Hematopoietic multipotent progenitor cell treated with erythropoietin and hydrocortisone succinate and interleukin-3 and kit ligand, for 17 days (in vitro differentiated cells): ENCODE measurements at regions not wholly inside any gene's neighbourhood (a gene's known extent, or its start where the extent isn't known, plus 50 kb on each side); places are given as distances from the start of the nearest gene placed in this dataset.

ENCODE experiments used
- DNase-seq: peaks from one replicate; pipeline ENCODE4 v3.0.0-alpha.2; 2015; ENCODE audit warnings: low spot score

DNA sequence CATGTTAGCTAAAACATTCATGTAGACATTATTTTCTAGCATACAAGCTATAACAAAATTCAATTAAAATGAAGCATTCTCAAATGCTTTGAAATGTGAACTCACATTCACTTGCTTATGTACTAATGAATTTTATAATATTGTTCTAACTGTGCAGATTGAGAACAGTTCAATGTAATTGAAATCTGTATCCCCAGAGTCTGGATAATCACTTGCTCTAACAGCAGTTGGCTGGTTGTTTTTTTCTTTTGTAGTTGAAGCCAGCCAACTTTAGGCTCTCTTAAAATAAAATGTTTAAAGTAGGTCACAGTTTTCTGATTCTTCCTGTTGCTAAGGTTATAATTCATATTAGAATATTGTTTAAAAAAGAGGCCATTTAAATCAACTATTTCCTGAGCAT lies 438.9 kb downstream of the NAF1 start:
- no peak for DNase-seq

DNA sequence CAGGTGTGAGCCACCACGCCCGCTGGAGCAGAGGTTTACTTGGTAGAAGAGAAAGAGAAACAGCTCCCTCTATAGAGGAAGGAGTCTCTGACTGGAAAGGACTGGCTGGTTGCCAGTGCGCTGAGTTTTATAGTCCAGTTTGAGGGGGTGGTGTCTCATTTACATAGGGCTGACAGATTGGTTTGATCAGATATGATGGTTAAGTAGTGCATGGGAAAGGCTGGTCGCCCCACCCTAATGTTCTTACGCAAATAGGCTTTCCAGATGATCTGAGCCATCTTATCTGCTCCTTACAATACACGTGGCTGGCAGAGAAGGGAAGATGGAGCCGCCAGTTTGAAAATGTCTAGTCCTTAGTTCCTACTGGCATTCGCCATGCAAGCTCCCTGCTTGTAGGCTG lies 439.5 kb downstream of the NAF1 start:
- DNase-seq, result no peak

DNA sequence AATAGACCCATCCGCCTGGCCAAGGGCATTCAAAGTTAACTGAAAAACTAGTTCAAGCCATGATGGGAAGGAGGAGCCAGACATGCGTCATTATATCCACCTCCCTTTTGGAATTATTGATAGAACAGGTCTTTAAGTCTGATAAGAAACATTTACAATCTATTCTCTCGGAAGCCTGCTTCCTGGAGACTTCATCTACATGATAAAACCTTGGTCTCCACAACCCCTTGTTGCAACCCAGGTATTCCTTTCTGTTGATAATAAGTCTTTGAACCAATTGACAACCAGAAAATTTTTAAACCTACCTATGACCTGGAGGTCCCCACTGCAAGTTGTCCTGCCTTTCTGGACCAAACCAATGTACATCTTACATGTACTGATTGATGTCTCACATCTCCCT lies 451.3 kb downstream of the NAF1 start:
- no peak for DNase-seq

DNA sequence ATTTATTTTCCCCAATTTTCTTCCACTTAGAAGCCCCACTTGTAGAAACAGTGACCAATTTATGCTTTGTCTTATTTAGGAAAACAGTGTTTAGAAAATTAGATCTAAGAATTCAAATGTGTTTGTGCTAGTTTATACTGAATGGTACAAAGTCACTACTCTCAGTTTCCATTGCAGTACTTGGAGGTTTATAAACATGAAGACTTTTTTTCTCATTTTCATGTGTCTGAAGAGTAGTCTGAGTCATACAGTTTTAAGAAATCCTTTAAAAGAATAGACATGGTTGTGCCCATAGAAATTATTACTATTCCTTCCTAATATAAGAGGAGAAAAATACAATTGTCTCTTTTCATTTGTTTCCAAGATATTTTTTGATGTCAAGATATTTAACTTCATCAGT lies 458.7 kb downstream of the NAF1 start:
- no peak for DNase-seq

DNA sequence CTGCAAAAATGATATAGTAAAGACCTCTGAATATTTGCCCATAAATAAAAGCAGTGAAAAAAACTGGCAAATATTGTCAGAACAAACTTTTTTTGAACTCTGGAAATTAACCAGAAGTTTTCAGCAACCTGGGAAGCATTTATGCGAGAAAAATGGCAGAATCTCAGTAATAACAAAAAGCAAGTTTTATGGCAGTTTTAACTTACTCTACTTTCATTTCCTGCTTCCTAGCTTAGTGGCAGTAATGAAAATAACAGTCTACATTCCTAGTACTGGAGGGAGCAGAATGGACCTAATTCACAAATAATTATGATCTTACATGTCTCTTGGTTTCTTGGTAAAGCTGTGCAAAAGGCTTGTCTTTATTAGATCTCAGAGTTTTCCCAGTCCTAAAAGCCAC lies 460.1 kb downstream of the NAF1 start:
- DNase-seq, result no peak

DNA sequence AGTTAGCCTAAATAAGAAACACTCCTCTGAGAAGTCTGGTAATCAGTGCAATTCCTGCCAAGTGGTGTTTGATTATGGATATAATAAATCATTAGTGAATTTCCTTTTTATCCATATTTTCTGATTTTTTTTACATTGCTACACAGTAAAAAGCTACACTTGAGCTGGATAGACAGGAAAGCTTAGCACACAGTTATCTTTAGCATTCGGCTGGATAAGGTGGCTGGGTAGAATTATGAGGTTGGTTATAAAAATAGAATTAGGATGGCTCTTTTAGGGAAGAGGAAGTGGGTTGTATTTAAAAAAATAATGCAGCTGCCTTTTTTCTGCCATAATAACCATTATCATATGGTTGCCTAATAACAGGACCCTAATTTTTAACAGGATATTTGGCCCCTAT lies 460.6 kb downstream of the NAF1 start:
- DNase-seq, result no peak

DNA sequence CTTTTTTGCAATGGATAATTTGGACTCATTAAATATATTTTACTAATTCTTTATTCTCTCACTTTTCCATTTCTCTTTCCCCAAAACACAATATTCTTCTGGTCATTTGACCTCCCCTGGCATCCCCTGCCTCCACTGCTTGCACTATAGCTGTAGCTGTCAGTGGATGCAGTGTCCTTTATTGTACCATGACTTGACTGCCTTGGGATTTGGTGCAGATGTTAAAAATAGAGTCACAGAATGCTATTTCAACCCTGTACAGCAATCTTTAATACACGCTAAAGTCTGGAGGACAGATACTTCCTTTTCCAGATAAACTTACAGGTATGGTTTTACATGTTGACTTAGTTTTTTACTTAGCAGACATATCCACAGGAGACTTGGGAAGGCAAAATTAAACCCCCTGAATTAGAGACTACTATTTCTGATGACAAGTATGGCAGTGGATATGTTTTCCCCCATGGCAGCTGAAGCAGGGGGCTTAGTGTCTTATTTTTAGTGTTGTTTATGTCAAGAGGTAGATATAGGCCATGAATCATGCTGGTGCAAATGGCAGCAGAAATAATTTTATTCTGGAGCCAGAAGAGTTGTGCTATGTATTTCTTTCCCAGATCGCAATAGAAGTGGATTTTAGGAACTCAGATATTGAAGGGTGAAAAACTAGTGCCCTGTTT lies 461.4 kb downstream of the NAF1 start:
- no peak for DNase-seq

DNA sequence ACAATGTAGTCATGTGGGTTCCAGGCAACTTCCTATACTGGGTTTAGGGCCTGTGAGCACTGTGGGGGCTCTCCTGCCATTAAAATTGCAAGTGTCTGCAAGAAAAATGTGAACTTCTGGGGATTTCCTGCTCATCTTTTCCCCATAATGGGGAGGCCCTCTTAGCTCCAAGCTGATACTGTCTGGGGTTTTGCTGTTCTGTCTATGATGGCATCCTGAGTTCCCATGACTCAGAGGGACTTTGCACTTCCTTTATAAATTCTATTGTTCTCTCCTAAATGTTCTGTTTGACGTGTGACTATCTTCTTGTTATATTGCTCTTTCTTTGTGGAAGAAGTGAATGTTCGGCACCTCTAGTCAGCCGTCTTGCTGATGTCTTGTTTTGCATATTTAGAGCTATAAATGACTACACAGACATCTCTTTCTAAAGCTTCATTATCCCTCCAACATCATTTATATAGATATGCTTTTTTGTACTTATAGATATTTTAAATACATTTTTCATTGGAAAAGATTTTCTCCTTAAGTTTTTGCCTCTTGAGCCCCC lies 465.8 kb downstream of the NAF1 start:
- DNase-seq, result no peak

DNA sequence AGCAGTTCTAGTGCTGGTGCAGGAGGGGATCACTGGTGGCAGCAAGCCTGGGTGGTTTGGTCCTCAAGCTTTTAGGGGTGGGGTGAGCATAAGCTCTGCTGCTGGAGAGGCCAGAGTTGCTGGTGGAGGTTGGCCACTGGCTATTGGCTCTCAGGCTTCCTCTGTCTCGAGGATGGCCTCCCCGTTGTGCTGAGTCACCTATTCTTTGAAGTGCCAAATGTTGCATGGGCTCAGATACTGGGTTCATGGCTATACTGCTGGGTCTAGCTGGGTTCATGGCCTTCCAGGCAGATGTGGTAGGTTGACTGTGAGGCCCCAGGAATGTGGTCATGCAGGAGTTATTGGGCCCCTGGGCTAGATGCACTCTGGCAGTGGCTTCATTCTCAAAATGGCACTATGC lies 466.3 kb downstream of the NAF1 start:
- no peak for DNase-seq

DNA sequence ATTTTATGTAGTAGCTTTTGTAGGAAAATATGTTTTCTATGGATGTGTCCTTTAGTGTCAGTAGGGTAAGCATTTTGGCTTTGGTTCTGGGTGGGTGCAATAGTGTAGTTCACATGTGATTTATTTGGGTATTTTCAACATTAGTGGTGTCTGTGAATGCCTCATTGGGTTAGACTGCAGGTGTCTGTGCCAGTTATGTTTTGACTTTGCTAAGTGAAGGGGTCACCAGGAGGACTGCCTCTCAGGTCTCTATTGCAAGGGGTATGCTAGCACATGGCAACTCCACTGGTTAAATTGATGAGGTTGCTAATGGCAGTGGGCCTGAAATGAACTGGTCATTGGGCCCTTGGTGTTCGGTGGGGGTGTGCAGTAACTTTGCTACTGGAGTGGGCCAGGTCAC lies 467.1 kb downstream of the NAF1 start:
- DNase-seq, result no peak

DNA sequence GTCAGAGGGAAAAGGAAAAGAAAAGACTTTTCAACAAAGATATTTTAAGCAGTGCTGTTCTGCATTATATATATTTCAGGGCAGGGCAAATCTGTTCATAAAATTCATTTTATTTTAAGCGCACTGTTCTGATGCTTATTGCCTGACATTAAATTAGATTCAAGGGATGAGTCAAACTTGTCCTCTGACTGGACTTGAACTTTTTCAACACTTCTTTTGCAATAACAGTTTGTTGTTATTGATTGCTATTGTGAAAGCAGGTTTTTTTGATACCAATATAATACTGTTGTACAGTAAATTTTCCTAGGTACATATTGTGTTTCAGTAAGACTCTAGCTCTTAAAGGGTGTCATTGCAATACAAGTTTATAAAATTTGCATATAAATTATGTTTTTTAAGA lies 481.3 kb downstream of the NAF1 start:
- no peak for DNase-seq

DNA sequence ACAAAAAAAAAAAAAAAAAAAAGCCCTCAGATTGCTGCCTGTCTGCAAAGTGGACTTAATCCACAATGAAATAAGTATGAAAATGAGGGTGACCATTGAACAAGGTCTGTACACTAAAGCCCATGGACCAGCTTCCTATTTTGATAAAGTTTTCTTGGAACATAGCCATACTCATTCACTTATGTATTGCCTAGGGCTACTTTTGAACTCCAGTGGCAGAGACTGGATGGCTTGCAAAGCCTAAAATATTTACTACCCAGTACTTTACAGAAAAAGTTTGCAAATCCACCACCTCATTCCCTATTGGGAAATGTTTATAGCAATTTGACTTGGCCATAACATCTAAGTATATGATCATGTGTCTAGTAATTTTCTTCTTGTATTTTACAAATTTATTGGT lies 481.7 kb downstream of the NAF1 start:
- no peak for DNase-seq

DNA sequence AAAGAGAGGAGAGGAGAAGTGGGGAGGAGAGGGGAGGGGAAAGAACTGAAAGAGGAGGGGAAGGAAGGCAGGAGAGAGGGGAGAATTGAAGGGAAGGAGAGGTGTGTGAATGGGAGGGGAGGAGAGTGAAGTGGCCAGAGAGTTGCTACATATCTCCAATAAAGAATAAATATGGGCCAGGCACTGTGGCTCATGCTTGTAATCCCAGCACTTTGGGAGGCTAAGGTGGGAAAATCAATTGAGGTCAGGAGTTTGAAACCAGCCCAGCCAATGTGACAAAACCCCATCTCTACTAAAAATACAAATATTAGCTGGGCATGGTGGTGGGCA lies 482.4 kb downstream of the NAF1 start:
- no peak for DNase-seq

DNA sequence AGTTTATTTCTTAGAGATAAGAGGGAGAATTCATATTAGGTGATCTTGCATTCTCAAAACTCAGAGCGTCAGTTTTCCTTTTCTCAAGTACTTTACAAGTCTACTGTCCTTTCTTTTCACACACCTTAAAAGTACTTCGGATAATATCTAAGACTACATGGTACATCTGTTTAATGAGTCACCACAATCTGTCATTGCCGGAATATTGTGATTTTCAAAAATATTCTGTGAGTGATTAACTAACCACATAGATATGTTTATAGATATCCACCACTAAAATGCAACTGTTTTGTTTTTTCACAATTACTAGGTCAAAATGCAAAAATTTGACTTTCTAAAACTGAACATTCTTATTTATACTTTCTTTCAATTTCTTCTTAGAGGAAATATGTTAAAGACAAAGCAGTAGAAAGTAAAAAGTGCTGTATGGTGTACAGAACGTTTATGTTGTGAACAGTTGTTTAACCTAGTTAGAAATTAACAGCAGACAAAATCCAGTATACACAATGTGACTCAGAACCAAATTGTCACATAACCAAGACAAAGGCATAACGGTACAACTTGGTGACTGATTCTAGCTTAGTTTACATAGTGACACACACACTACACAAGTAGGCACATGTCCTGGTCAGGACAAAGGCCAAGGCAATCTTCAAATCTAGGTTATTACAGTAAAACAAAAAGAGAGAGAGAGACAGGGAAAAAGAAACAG lies 482.9 kb downstream of the NAF1 start:
- DNase-seq, result no peak

DNA sequence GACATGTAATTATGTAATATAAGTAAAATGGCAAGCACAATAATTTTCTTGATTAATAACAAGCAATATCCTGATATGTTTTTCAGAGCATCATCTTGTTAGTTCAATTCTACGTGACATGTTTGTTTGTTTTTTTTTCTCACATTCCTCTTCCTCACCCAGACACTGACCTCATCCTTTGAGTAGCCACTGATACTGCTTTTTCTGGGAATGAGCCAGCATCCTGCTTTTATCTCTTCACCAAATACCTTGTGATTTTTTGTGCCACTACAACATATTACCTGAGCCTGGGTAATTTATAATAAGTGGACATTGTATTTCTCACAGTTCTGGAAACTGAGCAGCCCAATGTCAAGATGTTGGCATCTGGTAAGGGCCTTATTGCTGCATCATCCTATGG lies 484.0 kb downstream of the NAF1 start:
- no peak for DNase-seq

DNA sequence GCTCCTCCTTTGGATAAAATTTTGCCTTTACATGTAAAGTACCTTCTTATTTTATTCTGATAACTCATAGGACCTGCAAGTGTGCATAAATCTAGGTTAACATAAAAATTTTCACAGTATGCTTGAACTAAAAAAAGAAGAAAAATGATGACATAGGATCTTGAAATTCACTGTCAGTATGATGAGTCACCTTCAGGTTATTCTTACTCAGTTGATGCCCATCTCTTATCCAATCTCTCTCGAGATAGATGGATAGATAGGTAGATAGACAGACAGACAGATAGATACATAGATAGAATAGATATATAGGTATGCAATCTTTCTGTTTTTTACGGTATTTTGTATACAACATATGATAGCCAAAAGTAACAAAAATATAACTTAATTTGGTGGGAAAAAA lies 485.5 kb downstream of the NAF1 start:
- DNase-seq, result no peak

DNA sequence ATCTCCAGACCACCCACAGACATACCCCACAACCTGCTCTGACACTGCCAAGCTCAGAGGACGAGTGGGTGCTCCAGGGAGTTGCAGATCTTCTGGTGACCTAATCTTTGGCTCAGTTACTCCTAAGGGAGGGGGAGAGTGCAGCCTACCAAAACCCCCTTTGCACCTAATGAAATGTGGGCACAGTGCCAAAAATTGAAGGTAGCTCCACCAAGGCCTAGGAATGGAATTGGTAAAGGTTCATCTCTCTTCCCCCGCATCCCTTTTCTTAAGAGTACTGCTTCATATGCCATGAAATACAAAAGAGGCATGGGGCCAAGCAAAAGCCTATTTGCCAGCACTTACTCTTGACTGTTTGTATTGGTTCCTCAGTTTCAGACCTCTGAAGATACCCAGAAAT lies 491.0 kb downstream of the NAF1 start:
- no peak for DNase-seq

DNA sequence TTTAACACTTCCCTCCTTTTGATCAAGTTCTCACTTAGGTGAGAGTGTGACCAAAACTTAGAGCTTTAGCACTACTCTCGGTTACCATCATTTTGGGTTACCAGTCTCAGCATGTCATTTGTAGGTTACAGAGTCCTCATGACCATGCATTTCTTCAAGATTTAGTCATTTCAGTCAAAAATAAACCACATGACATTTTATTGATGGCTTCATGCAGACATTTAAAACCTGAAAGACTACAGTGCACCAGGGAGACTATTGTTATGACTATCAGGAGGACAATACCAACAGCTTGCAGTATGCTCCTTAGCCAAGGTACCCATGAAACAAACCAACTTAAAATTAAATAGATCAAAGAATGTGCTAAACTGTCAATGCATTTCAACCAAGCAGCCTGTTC lies 498.1 kb upstream of the FSTL5 start:
- DNase-seq, result no peak

DNA sequence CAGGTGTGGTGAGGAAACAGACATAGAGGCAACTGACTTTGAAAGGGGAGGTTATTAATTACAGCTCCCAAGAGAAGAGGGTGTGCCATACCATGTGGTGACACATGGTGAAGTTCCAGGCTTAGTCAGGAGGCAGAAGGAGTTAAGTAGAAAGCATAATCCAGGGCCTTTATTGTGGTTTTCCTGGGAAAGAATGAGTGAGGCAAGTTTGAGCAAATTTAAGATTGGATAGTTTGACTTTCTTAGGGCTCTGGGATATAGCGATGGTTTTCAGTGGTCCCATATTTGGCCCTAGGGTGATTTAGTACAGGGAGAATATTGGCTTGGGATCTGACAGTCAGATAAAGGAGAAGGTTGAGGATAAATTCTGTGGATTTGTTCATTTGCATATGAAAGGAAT lies 495.9 kb upstream of the FSTL5 start:
- DNase-seq, result no peak

DNA sequence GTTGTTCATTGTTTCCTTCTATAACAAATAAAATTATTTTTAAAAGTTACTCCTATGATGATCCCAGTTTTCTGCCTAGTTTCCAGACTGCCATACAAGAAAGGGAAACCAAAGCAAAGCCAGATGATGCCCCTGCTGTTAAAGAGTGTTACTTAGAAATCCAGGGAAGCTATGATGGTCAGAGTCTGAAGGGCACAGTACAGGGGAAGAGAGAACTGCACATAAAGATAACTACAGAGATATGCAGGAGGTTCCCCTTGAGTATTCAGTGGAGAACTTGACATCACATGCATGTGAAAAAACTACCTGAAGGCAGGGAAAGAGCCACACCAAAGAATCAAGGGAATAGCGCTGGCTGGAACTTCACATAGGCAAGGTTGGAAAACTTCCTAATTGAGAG lies 494.2 kb upstream of the FSTL5 start:
- no peak for DNase-seq

DNA sequence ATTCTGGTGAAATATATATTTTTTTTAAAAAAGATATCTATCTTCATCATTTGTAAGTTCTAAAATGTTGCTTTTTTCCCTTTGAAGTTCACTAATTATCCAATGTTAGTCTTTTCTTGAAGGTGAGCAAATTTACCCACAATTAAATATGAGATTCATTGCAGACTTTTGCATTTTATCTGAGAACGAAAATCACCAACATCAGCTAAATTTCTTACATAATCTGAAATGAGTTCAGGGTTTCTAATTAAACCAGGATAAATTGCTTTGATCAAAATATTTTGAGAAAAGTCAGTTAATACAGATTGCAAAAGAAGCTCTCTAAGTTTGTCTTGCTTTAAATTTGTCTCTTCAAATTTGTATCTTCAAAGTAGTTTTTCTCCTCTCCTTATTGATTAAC lies 486.4 kb upstream of the FSTL5 start:
- DNase-seq, result no peak

DNA sequence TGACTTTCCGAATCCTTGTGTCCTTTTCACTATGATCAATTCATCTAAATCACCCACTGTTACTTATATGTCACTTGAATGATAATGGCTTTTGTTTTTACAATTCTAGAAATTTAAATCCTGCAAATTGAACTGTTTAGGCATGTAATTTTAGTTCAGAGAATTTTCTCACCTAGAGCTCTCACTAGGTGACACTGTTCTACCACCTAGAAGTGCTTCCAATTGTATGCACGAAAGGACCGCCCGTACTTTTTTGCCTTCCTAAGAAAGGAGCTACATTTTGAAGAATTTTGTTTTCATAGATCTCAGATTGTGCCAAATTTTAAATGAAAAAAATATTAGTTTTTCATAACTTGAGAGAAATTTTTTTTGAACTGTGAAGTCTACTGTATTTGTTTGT lies 481.6 kb upstream of the FSTL5 start:
- DNase-seq, result no peak

DNA sequence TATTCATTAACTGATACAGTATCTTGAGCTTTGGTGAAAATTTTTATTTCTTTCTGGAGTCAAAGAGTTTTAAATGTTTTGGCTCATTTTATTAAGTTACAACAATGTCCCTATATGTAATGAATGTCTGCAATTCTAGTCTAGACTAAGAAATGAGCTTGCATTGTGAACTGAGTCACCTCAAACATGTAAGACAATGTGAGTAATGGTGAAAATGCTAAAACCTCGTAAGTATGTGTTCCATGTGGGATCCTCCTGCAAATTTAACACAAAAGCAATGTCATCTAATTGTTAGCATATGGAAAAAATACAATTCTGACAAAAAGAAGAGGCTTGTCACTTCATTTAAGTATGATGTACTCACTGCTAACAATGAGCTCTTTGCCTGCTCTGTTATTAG lies 480.5 kb upstream of the FSTL5 start:
- DNase-seq, result no peak

DNA sequence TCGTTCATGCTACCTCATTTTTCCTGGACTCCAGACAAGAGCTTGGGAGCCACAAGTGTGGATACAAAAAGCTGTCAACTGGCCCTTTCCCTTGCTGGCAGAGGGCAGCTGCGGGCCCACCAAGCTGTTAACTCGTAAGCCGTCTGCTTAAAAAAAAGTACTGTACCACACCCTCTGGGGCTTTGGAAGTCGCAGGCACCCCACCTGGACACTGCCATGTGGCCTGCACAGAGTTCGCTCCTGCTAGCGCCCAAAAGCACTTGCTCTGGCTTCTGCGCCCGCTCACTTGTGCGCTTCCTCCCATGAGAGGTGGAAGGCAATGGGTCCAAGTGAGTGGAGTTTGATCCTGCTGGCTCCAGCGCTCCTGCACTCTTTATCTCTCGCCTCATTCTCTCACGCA lies 476.4 kb upstream of the FSTL5 start:
- no peak for DNase-seq
